ENCODE measurements at regions not wholly inside any gene's neighbourhood (a gene's known extent, or its start where the extent isn't known, plus 50 kb on each side); places are given as distances from the start of the nearest gene placed in this dataset.

DNA sequence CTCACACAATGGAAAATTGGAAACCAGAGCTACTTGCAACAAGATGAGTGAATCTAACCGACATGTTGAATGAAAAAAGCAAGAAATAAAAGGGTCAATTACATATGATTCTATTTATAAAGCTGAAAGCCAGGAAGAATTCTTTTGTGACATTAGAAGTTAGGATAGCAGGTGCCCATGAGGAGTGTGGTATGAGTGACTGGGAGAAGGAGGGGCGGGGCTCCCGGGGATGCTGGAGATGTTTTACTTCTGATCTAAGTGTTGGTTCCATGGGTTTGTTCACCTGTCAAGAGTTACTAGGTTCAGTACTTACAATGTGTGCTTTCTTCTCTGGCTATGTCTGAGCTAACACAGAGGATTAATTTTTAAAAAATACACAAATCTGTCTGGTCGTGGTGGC lies 60.8 kb downstream of the NSMCE3 start:
- no peak for DNase-seq

DNA sequence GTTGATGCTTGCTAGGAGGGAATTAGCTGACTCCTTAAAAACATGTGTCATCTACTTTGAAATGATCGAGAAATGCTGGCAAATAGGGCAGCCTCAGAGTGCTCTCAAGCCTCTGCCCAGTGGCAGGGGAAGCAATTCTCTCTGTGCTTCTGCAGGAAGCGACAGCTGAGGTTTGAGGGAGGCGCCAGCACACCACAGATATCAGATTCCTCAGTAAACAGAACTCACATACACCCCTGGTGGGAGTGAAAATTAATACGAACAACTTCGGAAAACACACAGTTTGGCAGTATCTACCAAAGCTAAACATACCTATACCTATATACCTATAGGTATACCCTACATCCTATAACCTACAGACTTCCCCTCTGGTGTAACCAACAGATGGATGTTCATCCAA lies 61.3 kb downstream of the NSMCE3 start:
- peak in 1 of 5 experiments; percentile 75 for DNase-seq

DNA sequence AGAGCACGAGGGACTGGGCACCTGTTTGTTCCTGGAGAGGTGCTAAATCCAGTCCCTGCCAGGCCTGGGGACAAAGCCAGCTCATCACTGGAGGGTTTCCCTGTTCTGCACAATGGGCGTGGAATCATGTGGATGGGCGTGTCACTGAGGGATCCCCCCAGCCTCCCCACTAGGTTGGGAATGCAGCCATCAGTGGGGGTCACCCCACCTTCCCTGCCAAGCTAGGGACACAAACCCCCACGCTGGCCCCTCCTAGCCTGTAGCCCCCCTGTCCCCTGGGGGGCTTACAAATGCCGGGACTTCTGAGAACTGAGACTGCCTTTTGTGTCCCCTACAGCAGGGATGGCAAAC lies 61.9 kb downstream of the NSMCE3 start:
- DNase-seq: no peak

DNA sequence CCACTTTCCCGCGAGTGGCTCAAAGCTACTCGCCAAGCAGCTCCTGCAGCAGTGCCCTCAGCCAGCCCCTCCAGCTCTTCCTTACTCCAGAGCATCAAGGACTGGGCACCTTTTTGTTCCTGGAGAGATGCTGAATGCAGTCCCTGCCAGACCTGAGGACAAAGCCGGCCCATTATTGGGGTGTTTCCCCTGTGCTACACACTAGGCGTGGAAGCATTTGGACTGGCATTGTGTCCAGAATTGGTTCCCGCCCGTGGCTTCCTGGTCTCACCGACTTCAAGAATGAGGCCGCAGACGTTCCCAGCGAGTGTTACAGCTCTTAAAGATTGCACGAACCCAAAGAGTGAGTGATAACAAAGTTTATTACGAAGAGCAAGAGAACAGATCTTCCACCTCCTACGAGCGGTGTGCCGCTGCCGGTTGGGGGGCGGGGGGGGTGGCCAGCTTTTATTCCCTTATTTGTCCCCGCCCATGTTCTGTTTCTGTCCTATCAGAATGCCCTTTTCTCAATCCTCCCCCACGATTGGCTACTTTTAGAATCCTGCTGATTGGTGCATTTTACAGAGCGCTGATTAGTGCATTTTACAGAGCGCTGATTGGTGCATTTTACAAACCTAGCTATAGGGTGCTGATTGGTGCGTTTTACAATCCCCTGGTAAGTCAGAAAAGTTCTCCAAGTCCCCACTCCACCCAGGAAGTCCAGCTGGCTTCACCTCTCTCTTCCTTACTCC lies 62.4 kb downstream of the NSMCE3 start:
- no peak for DNase-seq

DNA sequence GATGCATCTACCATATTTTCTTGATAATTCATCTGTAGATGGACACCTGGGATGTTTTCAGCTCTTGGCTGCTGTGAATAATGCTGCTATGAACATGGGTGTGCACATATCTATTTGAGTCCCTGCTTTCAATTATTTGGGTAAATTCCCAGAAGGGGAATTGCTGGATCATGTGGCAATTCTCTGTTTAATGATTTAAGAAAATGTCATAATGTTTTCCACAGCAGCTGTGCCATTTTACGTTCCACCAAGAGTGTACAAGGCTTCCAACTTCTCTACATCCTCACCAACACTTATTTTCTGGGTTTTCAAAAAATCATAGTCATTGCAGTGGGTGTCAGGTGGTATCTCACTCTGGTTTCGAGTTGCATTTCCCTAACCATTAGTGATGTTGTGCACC lies 64.4 kb downstream of the NSMCE3 start:
- DNase-seq: no peak

DNA sequence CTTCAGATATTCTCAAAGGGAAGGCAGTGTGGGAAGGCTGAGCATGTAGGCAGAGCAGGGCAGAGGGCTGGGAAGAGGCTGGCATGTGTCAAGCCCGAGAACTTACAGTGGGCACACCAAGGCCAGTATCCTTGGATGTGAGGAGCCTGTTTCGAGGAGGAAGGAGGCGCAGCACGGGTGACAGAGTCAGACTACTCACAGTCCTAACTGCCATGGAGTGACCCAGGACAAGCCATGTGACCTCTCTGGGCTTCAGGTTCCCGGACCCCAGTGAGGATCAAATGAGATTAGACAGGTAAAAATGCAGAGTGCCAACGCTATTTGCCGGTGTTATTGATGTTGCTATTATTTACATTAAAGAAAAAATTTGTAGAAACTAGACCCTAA lies 65.3 kb downstream of the NSMCE3 start:
- DNase-seq: no peak

DNA sequence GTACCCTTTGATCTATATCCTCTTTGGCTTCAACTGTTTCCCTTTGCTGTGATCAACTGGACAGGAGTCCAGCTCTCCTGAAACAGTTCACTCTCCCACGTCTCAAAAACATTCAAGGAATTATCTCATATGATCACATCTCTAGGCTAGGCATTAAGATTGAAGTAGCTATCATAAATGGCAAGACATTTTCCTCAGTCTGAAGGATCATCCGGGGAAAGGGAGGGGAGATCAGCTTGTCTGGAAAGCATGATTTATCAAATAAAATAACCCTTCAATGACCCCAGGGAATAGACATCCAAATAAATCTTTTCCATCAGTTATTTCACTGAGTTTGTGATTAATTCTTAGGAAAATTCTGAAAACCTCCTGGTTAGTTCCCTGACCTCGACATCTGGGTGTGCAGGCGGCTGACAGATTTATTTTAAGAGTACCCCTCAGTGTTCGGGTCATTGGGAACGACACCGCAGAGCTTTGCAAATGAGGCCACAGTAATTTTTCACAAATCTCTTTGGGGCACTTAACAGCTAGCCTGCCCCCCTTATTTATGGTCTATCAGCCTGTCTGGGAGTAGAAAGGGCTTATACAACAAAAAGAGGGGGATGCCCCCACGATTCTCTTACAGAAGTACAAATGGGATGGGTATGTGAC lies 65.8 kb downstream of the NSMCE3 start:
- no peak for DNase-seq

DNA sequence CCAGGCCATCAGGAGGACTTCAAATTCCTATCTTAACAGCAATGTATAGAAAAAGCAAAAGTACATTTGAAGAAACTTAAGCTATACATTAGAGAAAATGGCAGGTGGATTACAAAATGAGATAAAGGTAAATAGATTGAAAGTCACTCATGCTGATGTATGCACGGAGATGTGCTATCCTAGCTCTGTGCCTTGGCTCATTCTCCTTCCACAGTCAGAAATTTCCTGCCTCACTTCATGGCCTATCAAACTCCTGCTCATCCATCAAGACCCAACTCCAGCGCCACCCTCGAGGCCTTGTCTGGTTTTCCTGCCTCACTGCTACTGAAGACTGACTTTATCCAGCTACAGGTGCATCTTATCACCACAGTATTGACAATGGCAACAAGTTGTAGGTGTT lies 72.9 kb downstream of the NSMCE3 start:
- no peak for DNase-seq

DNA sequence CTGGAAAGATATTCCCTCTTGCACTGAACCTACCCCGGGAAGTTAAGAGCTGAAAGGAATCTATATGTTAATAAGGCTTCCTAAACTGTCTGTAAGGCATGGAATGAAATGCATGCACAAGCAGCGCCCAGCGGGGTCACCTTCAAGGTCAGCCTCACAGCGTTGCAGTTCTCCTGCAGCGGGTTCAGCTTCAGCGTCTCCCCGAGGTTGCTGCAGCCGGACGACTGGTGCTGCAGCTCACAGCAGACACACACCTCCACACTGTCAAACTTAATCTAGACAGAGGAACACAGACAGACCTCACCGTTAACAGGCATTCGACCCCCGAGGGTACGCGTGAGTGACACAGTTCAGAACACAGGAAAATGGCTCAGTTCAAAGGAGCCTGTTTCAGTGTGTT lies 73.3 kb downstream of the NSMCE3 start:
- DNase-seq: no peak

DNA sequence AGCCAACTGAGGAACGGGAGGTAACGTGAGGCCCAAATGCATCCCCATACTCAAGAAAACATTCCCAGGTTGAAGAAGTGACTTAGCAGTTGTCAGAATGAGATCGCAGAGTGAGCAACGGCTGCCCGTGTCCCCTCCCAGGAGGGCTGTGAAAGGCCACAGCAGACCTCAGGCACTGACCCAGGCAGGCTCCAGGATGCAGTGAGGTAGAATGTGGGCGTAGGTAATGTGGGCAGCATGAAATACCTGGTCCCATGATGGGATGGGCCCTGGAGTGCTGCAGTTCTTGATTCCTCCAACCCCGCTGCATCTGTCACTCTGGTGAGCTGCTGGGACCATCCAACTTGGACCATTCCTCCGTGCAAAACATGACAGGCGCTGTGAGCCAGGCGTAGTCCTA lies 74.8 kb downstream of the NSMCE3 start:
- no peak for DNase-seq

DNA sequence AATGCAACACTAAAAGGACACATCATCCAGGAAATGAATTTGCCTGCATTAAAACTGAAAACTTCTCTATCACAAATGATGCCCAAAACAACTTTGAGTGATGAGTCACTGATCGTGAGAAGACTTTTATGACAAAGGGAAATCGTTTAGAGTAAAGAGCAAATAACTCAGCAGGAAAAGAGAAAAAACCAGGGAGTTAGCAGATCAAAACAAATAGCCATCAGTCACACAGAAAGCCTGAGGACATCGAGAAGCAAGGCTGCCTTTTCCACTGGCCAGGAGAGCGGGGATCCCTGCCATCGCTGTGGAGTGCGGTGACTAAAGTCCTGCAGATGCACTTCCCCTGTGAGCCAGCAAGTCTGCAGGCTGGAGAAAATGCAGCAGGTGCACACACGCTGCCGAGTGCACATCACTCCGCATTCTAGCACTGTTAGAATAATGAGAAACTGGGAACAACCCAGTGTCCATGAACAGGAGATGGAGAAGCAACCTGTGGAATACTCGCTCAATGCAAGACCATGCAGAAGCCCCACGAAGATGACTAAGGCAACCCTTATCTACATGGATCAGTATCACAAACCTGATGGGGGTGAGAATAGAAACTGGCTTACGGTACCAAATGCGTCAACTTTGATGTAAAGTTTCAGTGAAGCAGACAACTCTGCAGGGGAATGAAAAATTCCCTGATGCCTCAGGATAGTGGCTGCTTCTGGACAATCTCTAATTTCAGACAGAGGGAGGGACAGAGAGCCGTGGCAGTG lies 86.4 kb downstream of the NSMCE3 start:
- DNase-seq: peak in 1 of 5 experiments; percentile 87

DNA sequence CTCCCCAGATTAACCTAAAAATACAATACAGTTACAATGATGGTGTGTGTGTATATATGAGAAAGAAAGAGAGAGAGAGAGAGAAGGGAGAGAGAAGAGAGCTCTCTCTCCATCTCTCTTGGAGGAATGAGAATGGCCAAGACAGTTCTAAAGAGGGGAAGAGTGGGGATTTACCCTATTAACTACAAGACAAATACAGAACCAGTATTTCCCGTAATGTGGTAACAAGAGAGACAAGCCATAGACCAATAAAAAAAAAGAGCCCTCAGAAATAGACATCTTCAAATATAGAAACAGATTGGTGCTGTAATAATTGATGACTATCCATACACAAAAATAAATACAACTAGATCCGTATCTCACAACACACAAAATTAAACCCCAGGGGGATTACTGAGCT lies 87.0 kb downstream of the NSMCE3 start:
- peak in 1 of 5 experiments; percentile 12 for DNase-seq

DNA sequence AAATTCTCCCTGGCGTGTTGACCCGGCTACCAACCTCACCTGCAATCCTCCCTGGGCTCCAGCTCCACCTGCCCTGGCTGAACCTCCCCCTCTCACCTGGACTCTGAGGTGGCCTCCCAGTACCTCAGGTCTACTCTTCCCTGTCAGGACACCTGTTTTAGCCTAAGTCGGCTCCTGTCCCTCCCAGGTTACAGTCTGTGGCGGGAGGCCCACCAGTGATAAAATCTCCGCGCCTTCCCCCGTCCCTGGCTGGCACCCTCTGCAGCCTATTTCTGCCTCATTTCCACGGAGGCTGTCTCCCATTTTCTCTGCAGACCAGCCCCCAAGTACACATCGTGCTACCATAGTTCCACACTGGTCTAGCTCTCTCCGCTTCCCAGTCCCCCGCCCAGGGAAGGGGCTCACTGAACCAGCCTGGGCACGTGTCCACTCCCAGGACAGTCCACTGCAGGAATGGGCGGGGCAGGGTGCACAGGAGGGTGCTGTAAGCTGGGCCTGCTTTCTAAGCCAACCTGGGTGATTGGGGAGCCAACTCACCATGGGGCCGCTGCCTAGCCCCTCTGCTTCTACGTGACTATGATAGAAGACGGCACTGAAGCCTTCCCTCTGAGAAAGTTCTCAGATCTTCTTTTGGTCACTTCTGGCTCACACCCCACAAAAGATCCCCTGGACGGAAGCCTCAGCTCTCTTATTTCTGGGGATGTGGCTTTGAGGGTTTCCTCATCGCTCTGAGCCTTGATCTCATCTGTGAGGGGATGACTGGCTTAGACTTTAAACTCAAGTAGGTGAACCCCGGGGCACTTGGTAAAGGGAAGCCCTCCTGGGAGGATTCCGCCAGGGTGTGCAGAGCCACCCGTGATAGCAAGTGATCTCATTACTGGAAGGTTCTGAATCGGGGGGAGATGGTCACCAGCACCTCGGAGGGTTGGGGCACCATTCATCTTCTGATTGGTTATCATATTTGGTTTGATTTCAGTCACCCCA lies 96.6 kb downstream of the NSMCE3 start:
- peak in 1 of 5 experiments; percentile 50 for DNase-seq

DNA sequence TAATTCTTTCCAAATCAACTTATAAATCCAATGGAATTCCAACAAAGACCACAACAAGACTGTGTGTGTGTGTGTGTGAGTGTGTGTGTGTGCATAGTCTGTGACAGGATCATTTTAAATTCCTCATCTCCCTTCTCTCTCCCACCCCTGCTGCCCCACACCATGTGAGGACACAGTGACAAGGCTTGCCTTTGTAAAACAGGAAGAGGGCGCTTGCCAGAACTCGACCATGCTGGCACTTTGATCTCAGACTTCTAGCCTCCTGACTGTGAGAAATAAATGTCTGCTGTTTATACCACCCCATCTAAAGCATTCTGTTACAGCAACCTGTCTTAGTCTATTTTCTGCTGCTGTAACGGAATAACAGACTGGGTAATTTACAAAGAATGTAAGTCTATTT lies 99.1 kb downstream of the NSMCE3 start:
- DNase-seq: no peak

Data from T-helper 2 cell (primary cell).